ENCODE measurements at regions not wholly inside any gene's neighbourhood (a gene's known extent, or its start where the extent isn't known, plus 50 kb on each side); places are given as distances from the start of the nearest gene placed in this dataset.

GRCh38 chr6:156593893-156594292 lies 183.3 kb upstream of the ARID1B start:
- TF ChIP-seq EP300 (IDR thresholded peaks at IDR 0.05) (no peak), CTCF (IDR thresholded peaks at IDR 0.05) (no peak)

Measured in stomach (tissue), 4 donors.